Activated CD8-positive, alpha-beta memory T cell treated with anti-CD3 and anti-CD28 coated beads for 24 hours (primary cell): ENCODE measurements at regions not wholly inside any gene's neighbourhood (a gene's known extent, or its start where the extent isn't known, plus 50 kb on each side); places are given as distances from the start of the nearest gene placed in this dataset.
"Not testable (repeated sequence)": the region's sequence is repeated elsewhere in the genome, so short reads cannot be mapped to it uniquely, and the experiment has no call there.

Source experiments
- DNase-seq: peaks from one replicate; pipeline ENCODE4 v3.0.0-alpha.2; 2020

DNA sequence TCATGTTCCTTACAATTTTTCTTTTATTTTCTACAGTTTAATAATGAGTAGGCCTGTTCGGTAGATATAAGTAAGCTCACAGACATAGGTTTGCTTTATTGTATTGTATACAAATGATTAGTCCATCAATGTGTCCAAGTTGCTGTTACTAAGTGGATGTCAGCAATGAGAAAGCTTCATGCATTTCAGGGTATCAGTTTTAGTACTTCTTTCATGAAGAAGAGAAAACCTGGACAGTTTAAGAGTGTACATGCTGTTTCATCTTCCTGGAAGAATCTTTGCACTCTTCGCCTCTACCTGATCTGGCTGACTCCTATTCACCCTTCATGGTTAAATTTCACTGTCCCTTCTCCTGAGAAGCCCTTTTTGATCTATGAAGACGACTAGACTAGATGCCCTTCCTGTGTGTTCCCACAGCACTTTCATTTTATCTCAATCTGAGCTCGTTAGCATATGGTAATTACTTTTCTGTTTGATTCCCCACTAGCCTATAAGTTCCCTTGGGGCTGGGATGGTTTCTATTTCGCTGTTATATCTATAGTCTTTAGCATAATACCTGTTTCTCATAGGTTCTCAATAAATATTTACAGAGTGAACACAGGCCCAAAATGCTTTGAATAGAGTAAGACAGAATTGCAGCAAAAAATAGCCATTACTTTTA, 70.7 kb downstream of the CETN3 start:
- no peak for DNase-seq

DNA sequence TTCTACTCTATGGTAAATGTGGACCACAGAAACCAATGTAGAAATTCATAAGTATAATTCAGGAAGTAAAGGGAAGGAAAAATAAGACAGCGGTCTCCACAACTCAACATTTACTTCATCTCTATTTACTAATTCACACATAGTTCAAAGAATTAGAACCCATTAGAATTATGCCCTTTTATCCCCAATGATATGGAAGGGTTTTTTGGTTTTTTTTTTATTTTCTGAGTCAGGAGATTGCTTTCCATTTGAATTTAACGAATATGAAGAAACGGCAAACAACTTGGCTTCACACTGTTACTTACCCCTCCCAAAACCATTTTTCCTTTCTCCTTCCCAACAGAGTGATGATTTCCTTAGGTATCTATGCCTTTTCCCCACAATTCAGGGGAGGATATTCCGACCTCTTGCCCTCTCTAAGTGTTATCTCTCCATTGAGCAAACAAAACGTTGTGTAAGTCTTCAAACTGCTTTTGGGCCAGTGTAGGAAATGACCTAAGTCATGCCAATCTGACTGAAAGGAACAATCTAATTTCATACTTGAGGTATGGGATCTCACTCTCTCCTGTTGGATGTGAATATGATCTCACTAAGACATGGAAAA, 72.0 kb downstream of the CETN3 start:
- no peak for DNase-seq

DNA sequence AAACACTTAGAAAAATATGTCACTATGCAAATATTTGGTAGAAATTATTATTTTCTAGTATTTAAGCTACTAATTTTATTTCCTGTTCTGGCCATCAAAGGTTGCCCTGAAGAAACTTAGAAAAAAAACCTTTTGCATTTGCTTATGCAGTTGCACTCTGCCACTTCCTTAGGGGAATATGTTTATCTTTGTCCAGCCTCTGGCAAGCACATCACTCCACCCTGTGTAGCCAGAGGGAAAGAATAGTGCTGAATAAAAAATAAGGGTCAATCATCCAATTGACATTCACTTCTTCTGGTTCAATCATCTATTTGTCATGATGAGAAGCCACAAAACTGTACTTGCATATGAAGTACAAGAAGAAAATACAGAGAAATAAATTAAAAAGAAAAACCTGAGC, 72.8 kb downstream of the CETN3 start:
- DNase-seq: no peak

DNA sequence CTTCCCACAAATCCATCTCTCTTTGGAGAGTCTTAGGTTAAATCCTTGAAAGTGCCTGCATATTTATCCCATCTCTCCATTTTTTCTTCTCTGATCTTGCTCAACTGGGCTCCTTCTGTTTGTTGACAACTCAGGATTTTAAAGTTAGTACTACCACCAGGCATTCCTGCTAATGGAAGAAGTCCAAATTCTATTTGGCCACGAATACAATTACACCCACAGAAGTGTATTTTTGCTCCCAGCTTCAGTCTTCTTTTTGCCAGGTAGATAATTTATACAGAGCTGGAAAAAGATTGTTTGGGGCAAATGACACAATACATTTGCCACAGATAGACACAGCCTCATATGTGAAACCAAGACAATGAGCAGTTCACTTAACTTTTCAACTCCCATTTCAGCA, 74.8 kb downstream of the CETN3 start:
- DNase-seq: no peak

DNA sequence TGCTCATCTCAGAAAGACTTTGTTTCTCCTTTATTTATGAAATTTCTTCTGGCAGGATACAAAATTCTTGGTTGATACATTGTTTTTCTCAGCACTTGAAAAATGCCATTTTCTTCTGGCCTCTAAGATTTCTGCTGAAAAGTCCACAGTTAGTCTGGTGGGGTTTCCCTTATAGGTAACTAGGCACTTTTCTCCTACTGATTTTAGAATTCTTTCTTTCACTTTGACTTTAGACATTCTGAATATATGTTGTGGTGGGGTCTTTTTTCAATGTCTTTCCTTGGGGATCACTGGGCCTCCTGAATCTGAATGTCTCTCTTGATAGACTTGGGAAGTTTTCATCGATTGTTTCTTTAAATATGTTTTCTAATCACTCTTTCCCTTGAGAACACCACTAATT, 79.6 kb downstream of the CETN3 start:
- DNase-seq: no peak

DNA sequence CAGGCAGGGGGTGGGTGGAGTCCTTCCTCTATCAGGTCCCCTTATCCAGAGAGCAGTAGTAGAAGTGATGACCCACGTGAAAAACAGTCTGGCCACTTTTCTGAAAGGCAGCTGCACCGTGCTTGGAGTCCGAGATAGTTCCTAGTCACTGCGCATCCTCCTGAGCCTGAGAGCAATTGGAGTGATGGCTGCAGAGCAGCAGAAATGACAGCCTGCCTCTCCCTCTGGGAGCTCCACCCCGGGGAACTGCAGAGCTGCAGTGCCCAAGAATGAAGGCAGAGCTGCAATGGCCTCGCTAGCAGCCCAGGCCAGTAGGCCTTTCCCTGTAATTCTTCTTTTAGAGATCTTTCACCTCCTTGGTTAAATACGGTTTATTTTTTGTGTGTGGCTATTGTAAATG, 82.6 kb downstream of the CETN3 start:
- no peak for DNase-seq

DNA sequence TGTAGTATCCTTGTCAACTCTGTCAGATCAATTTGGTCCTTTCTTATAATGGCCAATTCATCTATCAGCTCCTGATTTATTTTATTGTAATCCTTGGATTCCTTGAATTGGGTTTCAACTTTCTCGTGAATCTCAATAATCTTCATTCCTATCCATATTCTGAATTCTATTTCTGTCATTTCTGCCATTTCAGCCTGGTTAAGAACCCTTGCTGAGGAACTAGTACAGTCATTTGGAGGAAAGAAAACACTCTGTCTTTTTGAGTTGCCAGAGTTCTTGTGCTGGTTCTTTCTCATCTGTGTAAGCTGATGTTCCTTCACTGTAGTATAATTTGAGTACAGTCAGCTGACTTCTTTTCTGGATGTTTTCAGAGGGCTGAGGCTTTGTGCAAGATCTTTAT, 84.5 kb downstream of the CETN3 start:
- DNase-seq: no peak

DNA sequence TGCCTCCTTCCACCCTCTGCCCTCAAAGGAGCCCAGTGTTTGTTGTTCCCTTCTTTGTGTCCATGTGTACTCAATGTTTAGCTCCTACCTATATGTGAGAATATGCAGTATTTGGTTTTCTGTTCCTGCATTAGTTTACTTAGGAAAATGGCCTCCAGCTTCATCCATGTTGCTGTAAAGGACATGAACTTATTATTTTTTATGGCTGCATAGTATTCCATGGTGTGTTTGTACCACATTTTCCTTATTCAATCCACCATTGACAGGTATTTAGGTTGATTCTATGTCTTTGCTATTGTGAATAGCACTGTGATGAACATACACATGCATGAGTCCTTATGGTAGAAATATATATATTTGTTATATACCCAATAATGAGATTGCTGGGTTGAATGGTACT, 89.2 kb downstream of the CETN3 start:
- DNase-seq: not testable (repeated sequence)

DNA sequence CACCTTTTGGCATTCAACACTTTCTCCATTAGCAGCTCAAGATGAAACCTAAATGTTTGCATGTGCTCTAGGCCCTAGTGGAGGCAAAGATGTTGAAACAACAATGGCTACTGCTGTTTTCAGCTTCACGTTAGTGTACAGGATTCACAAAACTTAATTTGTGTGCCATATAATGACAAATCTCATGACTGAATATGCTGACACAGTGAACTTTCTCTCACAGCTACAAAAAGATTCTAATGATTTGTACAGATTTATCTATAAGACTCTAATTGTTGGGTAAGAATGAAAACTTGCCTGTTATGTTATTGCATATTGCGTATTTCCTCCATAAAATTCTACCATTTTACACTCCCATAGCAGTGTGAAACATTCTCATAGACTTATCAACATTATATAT, 97.5 kb downstream of the CETN3 start:
- DNase-seq: no peak

DNA sequence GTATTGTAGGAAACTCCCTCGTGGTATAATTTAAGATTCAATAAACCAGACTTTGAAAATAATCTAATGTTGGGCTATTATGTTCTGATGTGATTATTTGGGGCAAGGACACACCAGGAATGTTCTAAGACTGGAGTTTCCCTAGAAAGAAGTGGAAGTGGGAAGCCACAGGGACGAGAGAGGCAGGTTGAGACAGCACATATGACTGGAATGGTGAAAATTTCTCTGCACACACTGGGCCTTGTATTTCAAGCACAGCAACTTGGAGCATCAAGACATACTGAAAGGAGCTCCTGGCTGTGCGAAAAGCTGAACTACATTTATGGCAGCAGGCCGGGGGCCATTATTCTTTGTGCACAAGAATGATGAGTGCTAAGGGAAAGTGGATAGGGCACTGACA, 98.2 kb downstream of the CETN3 start:
- DNase-seq: no peak

DNA sequence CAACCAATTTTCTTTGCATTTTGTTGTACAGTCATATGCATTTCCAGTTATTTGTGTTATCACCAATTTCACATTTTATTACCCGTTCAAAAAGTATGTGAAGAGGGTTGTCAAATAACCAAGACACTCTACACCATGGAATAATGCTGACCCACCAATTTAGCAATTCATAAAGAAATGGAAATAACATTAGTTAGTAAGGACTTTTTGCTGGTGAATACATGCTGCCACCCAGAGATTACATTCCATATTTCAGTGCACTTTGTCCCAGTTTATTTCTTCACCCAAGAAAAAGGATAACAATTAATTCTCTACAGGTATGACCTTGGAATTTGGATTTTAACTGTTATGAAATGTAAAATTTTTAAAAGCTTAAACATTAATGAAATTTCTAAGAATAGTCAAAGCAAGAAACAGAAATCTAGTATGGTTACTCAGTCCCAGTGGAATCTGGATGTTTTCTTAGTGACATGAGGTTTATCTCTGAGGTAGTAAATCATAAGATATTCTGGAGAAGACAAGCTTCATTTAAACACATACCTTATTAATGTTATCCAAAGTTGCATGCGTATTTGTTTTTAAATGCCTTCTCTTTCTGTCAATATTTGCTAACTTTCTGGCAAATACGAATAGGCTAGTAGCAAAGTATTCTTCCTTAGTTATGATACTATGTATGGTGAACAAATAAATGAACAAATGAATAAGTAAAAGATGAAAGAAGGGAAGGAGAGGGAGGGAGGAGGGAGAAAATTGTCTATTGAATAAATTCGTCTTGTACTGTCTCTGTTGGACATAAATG, 100.6 kb downstream of the CETN3 start:
- DNase-seq: no peak

DNA sequence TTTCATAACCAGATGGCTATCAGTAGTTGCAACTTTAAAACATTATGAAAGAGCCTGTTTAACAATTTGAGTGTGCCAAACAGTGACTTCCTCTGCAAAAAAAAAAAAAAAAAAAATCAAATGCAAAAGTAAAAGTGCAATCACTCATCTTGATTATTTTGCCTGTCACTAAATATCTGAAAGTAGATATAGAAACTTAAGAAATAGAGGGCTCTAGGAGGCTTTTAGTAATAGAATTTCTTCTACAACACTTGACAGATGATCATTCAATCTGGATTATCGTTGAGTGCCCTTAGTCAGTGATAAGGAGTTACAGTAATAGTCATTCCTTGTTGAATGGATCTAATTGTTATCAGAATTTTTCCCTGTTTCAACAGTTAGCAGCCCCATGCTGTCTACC, 101.8 kb downstream of the CETN3 start:
- no peak for DNase-seq

DNA sequence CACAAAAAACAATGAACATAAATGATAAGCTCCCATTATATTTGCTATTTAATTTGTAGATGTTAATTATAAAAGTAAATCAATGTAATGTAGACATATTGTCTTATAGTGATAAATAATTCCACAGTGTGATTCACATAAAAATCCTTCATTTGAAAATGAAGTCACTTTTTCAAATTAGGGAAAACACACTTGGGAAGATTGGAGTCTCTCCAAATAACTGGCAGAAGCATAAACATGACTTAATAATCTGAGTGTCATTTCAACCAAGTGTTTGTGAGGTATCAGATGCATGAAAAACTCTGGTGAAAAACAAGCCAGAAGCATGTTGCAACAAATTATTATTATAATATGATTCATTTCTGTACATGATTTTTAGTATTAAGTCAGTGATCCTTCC, 102.2 kb downstream of the CETN3 start:
- no peak for DNase-seq

DNA sequence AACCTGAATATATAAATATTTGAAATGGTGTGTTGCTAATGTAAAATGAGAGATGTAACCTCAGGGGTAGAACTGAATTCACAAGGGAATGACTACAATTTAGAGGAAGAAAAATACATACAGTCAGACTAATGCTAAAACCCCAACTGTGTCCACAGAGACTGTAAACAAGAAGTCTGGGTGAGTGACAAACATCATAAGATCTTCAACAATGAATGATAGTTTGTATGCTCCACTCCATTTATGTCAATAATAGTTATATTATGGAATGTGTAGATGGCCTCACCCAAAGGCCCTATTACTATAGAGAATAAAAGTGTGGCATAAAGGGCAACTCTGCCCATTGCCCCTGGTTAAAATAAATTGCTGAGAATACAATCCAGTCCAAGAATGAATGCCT, 102.9 kb downstream of the CETN3 start:
- DNase-seq: no peak

DNA sequence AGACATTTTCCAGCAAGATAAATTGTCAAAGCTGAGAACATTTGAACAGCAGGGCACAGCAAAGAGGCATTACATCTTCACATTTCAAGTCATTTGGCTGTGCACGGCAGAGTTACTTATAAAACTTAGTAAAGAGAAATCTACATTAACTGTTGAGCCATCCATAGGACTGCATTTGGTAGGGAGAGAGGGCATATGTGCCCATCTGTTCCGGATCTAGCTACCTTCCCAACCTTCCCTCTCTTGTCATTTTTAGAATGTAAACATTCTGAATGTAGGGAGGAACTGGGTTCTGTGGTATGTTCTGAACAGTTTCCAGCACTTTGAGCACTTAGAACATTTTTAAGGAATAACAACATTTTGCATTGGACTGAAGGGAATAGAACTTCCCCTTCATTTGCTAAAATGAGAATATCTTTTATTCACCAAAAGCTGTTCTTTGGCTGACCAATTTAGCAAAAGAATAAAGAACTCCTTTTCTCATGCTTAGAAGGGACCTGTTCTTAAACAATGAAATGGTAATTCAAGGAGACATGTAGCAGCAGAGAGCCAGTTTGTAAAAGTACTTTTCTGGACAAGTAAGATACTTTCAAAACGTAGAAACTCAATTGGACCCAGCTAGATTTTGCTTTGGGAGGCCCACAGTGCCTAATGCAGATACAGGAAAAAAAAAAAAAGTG, 104.4 kb downstream of the CETN3 start:
- no peak for DNase-seq

DNA sequence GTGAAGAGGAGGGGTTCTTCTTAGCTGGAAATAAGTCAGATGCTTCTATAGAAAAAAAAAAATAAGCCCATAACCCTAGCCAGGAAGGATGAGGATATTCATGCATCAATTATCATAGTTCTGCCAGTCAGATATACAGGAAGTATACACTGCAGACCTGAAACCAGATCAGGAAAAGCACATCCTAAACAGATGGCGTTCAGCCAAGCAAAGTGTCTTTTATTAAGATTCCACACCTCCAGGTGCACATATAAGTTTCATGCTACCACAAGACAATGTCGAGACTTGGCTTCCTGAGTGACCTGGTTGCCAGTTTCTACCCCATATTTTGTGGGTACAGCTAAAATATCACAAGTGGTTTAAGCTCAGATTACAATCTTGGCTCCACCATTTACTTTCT, 108.3 kb downstream of the CETN3 start:
- DNase-seq: no peak

DNA sequence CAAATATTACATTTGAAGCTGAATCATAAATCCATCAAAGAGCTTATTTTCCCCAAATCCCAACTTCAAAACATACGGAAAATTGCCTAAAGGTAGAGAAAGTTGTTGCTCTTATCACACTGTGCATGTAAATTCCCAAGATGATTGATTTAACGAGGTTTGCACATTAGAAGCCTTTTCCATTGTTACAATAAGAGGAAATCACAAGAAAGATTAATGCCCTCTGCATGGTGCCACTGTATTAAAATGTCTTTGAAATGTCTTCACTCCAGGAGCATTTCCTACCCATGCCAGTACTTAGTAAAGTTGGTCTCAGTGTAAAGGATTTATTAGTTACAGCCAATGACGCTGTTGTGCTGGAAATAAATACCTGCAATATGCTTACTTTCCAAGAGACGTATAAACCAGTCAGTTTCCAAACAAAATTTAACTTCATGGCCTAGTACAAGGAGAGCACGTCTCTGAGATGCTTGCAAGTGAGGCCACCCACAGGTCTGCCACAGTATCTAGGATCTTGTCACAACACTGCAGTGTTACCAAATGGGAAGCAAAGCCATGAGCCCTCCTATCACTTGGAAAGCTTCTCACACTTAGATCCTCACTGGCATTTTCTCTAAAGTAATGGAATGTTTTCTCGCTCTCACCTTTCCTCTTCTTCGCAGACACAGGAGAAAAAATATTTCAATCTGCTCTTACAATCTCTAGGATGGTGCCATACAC, 112.4 kb downstream of the CETN3 start:
- DNase-seq: no peak

DNA sequence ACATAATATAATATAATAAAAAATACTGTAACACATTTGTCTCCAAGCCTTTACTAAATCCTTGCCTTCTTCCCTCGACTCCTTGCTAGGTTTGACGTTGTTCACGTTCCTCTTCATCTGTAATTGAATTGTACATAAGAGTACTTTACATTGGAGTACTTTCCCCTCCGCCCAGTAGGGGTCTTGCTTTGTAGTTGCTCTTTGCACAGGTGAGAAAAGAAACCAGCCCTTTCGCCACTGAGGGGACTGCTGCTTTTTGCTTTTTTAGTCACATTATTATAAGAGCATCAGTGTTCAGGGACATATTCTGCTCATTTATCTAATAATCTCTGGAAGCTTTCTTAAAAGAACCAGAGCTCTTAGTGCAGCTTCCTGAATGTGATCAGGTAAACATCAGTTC, 115.0 kb downstream of the CETN3 start:
- DNase-seq: no peak

DNA sequence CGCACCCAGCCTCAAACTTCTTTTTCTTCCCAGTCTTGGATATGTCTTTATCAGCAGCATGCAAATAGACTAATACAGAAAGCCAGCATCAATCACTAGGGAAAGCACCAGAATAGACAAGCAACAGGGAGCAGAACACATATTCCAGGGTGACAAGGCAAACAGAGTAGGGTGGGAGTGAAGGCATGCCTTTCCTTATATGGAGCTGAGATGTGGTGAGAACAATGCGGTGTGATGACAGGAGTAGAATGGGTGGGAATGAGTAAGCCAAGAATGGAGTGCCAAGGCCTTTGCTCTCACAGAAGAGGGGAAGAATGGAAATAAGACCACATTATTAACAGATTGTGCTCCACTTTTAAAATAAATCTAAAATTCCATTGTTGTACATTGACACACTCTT, 115.6 kb downstream of the CETN3 start:
- DNase-seq: no peak

DNA sequence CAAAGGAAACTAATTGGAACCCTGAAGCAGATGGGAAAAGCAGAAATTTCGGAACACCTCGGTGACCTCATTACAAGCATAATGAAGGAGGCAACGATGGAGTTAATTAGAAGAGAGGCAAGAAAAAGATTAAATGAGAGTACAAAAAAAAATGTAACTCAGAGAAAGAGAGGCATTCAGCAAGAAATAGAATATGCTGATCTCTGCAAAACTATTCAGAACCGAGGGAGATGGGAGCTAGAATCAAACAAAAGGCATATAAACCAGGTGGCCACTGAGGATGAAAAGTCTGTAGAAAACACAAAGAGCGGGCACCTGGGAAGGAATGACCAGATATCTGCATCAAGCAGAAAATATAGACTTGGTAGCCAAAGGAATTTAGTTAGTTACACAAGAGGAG, 118.9 kb downstream of the CETN3 start:
- DNase-seq: no peak

DNA sequence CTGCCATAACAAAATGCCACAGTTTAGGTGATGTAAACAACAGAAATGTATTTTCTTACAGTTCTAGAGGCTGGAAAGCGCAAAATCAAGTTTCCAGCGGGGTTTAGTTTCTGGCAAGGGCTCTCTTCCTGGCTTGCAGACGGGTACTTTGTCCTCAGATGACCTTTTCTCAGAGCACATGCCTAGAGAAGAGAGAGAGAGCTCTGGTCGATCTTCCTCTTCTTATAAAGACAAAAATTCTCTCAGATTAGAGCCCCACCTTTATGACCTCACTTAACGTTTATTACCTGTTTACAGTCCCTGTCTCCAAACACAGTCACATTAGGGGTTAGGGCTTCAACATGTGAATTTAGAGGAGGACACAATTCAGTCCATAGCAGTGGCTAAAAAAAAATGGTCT, 119.7 kb downstream of the CETN3 start:
- DNase-seq: no peak

DNA sequence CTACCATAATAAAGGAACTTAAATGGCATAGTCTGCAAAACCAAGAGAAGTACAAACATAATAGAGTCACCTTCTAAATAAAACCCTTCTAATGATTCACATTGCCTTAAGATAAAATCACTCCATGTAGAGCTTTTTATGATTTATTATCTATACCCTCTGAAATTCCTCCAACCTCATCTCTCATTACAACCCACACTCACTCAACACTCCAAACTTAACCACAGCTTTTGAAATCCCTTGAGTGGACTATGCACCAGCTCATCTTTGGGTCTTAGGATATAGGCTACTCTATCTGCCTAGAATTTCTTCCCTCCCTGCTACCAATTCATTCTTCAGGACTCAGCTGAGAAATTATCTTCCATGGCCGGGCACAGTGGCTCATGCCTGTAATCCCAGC, 122.5 kb downstream of the CETN3 start:
- DNase-seq: no peak

DNA sequence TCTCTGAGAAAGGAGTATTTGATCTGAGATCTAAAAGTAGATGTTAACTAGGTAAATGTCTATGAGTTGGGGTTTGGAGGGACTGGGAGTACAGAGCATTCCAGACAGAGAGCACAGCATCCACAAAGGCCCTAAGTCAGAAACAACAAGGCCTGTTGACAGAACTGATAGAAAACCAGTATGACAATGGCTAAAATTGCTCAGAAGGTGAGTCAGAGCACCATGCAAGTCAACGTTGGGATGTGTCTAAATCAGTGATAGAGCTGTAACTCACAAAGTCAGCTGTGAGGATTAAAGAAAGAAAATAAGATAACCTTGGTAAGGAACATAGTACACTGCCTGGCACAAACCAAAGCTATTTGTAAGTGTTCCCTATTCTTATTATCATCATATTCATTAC, 124.0 kb downstream of the CETN3 start:
- no peak for DNase-seq
